ENCODE measurements at regions not wholly inside any gene's neighbourhood (a gene's known extent, or its start where the extent isn't known, plus 50 kb on each side); places are given as distances from the start of the nearest gene placed in this dataset.

DNA sequence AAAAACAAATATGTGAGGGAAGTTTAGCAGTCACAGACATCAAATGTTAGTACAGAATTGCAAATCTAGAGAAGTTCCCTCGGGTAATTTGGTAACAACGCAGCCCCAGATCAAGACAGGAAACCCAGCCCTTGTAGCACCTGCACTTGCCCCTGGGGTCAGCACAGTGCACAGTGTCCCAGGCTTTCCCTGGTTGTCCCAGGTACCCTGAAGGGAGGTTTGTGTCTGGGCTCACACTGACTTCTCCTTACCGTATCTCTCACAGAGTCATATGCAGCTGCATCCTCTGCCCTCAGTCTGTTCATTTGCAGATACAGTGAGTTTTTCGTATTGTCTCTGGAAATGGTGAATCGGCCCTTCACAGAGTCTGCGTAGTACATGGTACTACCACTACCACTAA is 528.9 kb downstream of the TMEM121 start:
- intact Hi-C loops (cut with micrococcal nuclease; ENCODE audit: unreplicated experiment), result no loop called here
- Histone ChIP-seq H3K4me3 (replicated peaks in 1 of 3; ENCODE audit: insufficient read depth in 1 of 3, low read depth in 2 of 3, low read length in 3 of 3) (no peak overlapping the region), H3K9ac (ENCODE audit: insufficient read depth, low read depth, low read length) (no peak overlapping the region), H3K27me3 (ENCODE audit: control insufficient read depth in 1 of 2, insufficient read depth in 2 of 2, low read length in 2 of 2) (peaks cover 0 to 8% of the 10 kb centered on the region in 2 experiments; a peak in 1 of 5 replicates), H3K4me1 (ENCODE audit: insufficient read depth, low read length) (no peaks in the 10 kb centered on the region), H3K79me2 (ENCODE audit: insufficient read depth, low read length) (no peaks in the 10 kb centered on the region), H2AFZ (ENCODE audit: low read length) (no peak overlapping the region), H3K36me3 (replicated peaks in 1 of 2; ENCODE audit: control insufficient read depth in 1 of 2, insufficient read depth in 2 of 2, low read length in 2 of 2) (no peaks in the 10 kb centered on the region), H3K9me3 (ENCODE audit: low read length) (no peaks in the 10 kb centered on the region), H4K20me1 (ENCODE audit: insufficient read depth, low read length) (no peaks in the 10 kb centered on the region), H3K27ac (ENCODE audit: extremely low read length, insufficient read depth, low read length) (no peak overlapping the region), H3K4me2 (ENCODE audit: low read depth, low read length) (no peak overlapping the region)
- 9% methylated on average over 3 of the region's 6 CpGs for WGBS (ENCODE audit: low lambda C conversion rate)
- no peak for TF ChIP-seq CEBPB (IDR thresholded peaks at IDR 0.05; ENCODE audit: borderline replicate concordance, low read depth, low read length)
- no peak for TF ChIP-seq MIER2 (CRISPR knock-in tag; IDR thresholded peaks at IDR 0.05)
- no peak for TF ChIP-seq ZNF30 (CRISPR knock-in tag; IDR thresholded peaks at IDR 0.05)
- TF ChIP-seq ZNF274 (CRISPR knock-in tag; IDR thresholded peaks at IDR 0.05), result no peak
- TF ChIP-seq ZBTB3 (CRISPR knock-in tag; IDR thresholded peaks at IDR 0.05; ENCODE audit: borderline replicate concordance, low read depth), result no peak
- no peak for TF ChIP-seq SOX6 (IDR thresholded peaks at IDR 0.05)
- no peak for TF ChIP-seq SOX6 (CRISPR knock-in tag; IDR thresholded peaks at IDR 0.05)
- TF ChIP-seq FOXP1 (IDR thresholded peaks at IDR 0.05), result no peak
- TF ChIP-seq FOXP1 (CRISPR knock-in tag; IDR thresholded peaks at IDR 0.05), result no peak
- no peak for TF ChIP-seq MAF1 (CRISPR knock-in tag; IDR thresholded peaks at IDR 0.05; ENCODE audit: borderline replicate concordance)
- TF ChIP-seq PAF1 (CRISPR knock-in tag; IDR thresholded peaks at IDR 0.05), result no peak
- TF ChIP-seq, protein P1, sequence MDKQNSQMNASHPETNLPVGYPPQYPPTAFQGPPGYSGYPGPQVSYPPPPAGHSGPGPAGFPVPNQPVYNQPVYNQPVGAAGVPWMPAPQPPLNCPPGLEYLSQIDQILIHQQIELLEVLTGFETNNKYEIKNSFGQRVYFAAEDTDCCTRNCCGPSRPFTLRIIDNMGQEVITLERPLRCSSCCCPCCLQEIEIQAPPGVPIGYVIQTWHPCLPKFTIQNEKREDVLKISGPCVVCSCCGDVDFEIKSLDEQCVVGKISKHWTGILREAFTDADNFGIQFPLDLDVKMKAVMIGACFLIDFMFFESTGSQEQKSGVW (CRISPR knock-in tag; IDR thresholded peaks at IDR 0.05; ENCODE audit: borderline replicate concordance), result no peak
- TF ChIP-seq, protein P2, sequence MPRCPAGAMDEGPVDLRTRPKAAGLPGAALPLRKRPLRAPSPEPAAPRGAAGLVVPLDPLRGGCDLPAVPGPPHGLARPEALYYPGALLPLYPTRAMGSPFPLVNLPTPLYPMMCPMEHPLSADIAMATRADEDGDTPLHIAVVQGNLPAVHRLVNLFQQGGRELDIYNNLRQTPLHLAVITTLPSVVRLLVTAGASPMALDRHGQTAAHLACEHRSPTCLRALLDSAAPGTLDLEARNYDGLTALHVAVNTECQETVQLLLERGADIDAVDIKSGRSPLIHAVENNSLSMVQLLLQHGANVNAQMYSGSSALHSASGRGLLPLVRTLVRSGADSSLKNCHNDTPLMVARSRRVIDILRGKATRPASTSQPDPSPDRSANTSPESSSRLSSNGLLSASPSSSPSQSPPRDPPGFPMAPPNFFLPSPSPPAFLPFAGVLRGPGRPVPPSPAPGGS (CRISPR knock-in tag; IDR thresholded peaks at IDR 0.05), result no peak
- no peak for TF ChIP-seq HNF1A (IDR thresholded peaks at IDR 0.05; ENCODE audit: low read depth)
- TF ChIP-seq HNF1A (CRISPR knock-in tag; IDR thresholded peaks at IDR 0.05; ENCODE audit: borderline replicate concordance), result no peak
- DNase-seq (ENCODE audit: low spot score), result no peak
- no TSS peak for BruUV-seq (replicated peaks)
- ChIA-PET POLR2A (no interaction called here), CTCF (ENCODE audit: low intra/inter-chr PET ratio, low total read pairs) (no interaction called here)
- in situ Hi-C loops (cut with HindIII; ENCODE audit: extremely low pct_ligation_motif_present, low pct_unique_long_range_greater_than_20kb), result no loop called here
- no peak for FAIRE-seq
- no peak for ATAC-seq

Data from HepG2 (cell line).